ENCODE measurements at regions not wholly inside any gene's neighbourhood (a gene's known extent, or its start where the extent isn't known, plus 50 kb on each side); places are given as distances from the start of the nearest gene placed in this dataset.

GRCh38 chr1:55726994-55727393 is 511.8 kb upstream of the USP24 start:
- DNase-seq, result no peak

- no peak for DNase-seq
Measured at GRCh38 chr1:55725378-55725777, 510.2 kb upstream of the USP24 start.

- peak; percentile 71 for DNase-seq
Measured at GRCh38 chr1:55724551-55725325, 509.6 kb upstream of the USP24 start.

- no peak for DNase-seq
Measured at GRCh38 chr1:55723001-55723400, 507.8 kb upstream of the USP24 start.

- no peak for DNase-seq
Measured at GRCh38 chr1:55720261-55720660, 505.1 kb upstream of the USP24 start.

- DNase-seq, result peak; percentile 85
Measured at GRCh38 chr1:55718758-55719671, 503.9 kb upstream of the USP24 start.

- no peak for DNase-seq
Measured at GRCh38 chr1:55717111-55717510, 501.9 kb upstream of the USP24 start.

GRCh38 chr1:55716610-55717009 is 501.4 kb upstream of the USP24 start:
- no peak for DNase-seq

- DNase-seq, result no peak
Measured at GRCh38 chr1:55716151-55716550, 501.0 kb upstream of the USP24 start.

- no peak for DNase-seq
Measured at GRCh38 chr1:55714230-55714629, 499.1 kb upstream of the USP24 start.

- no peak for DNase-seq
Measured at GRCh38 chr1:55713516-55713915, 498.4 kb upstream of the USP24 start.

- no peak for DNase-seq
Measured at GRCh38 chr1:55712148-55712547, 497.0 kb upstream of the USP24 start.

GRCh38 chr1:55708781-55709180 is 493.6 kb upstream of the USP24 start:
- no peak for DNase-seq

GRCh38 chr1:55707846-55708245 is 492.7 kb upstream of the USP24 start:
- DNase-seq, result no peak

GRCh38 chr1:55707196-55707595 is 492.0 kb upstream of the USP24 start:
- no peak for DNase-seq

GRCh38 chr1:55706397-55706796 is 491.2 kb upstream of the USP24 start:
- no peak for DNase-seq

- DNase-seq, result no peak
Measured at GRCh38 chr1:55703726-55704363, 488.7 kb upstream of the USP24 start.

- no peak for DNase-seq
Measured at GRCh38 chr1:55702064-55702463, 486.9 kb upstream of the USP24 start.

GRCh38 chr1:55700359-55701130 is 485.4 kb upstream of the USP24 start:
- no peak for DNase-seq

- no peak for DNase-seq
Measured at GRCh38 chr1:55699228-55699627, 484.1 kb upstream of the USP24 start.

- no peak for DNase-seq
Measured at GRCh38 chr1:55697997-55698535, 482.9 kb upstream of the USP24 start.

- no peak for DNase-seq
Measured at GRCh38 chr1:55696891-55697290, 481.7 kb upstream of the USP24 start.
